Subcutaneous abdominal adipose tissue (tissue), 5 donors: ENCODE measurements at regions not wholly inside any gene's neighbourhood (a gene's known extent, or its start where the extent isn't known, plus 50 kb on each side); places are given as distances from the start of the nearest gene placed in this dataset.

Experiments used
- H3K27ac ChIP-seq: one replicate; pipeline ENCODE4 v1.7.0; 2013; ENCODE audit warnings: low read depth, mild to moderate bottlenecking, inconsistent platforms, low read length, moderate library complexity
- H3K27me3 ChIP-seq, 5 donors: one replicate each; pipeline ENCODE4 v1.7.0; 2013; ENCODE audit warnings: low read length in 5 of 5, inconsistent platforms in 1 of 5; ENCODE audit not compliant: control insufficient read depth in 5 of 5, insufficient read depth in 4 of 5
- H3K36me3 ChIP-seq, 5 donors: one replicate each; pipeline ENCODE4 v1.7.0; 2013; ENCODE audit warnings: low read length in 5 of 5; ENCODE audit not compliant: control insufficient read depth in 5 of 5, insufficient read depth in 5 of 5
- H3K4me1 ChIP-seq, 5 donors: one replicate each; pipeline ENCODE4 v1.7.0; 2013; ENCODE audit warnings: low read length in 5 of 5, mild to moderate bottlenecking in 3 of 5, moderate library complexity in 1 of 5; ENCODE audit not compliant: control insufficient read depth in 5 of 5, insufficient read depth in 5 of 5
- H3K4me3 ChIP-seq, 5 donors: one replicate each; pipeline ENCODE4 v1.7.0; 2013; ENCODE audit warnings: low read length in 5 of 5, low read depth in 1 of 5
- H3K9ac ChIP-seq, 5 donors: one replicate each; pipeline ENCODE4 v1.7.0; 2013; ENCODE audit warnings: low read length in 5 of 5, mild to moderate bottlenecking in 4 of 5, moderate library complexity in 3 of 5
- H3K9me3 ChIP-seq, 5 donors: one replicate each; pipeline ENCODE4 v1.7.0; 2013; ENCODE audit warnings: low read length in 5 of 5; ENCODE audit not compliant: control insufficient read depth in 5 of 5
- donor health status: healthy.
- donor health status: healthy.
- donor health status: healthy.
- donor health status: healthy.
- donor health status: healthy.

GRCh38 chr22:22996511-22997261, 73.6 kb upstream of the GNAZ start:
- H3K4me1 ChIP-seq: no peaks in the 10 kb centered on the region
- no peak overlapping the region for H3K4me3 ChIP-seq
- H3K27ac ChIP-seq: no peak overlapping the region
- no peak overlapping the region for H3K9ac ChIP-seq
- H3K27me3 ChIP-seq: peaks cover 0 to 6% (median 0%) of the 10 kb centered on the region in 5 donors
- peaks cover 11 to 19% (median 14%) of the 10 kb centered on the region in 5 donors for H3K9me3 ChIP-seq
- H3K36me3 ChIP-seq: no peaks in the 10 kb centered on the region

GRCh38 chr22:22997262-22997898, 72.9 kb upstream of the GNAZ start:
- Histone ChIP-seq H3K27ac (no peak overlapping the region), H3K9me3 (peaks cover 11 to 19% (median 14%) of the 10 kb centered on the region in 5 donors), H3K4me3 (no peak overlapping the region), H3K36me3 (no peaks in the 10 kb centered on the region), H3K27me3 (peaks cover 0 to 6% (median 0%) of the 10 kb centered on the region in 5 donors), H3K9ac (no peak overlapping the region), H3K4me1 (no peaks in the 10 kb centered on the region)

GRCh38 chr22:22997988-22998387, 72.3 kb upstream of the GNAZ start:
- Histone ChIP-seq H3K36me3 (no peaks in the 10 kb centered on the region), H3K4me3 (no peak overlapping the region), H3K27me3 (peaks cover 0 to 3% (median 0%) of the 10 kb centered on the region in 5 donors), H3K27ac (no peak overlapping the region), H3K9me3 (peaks cover 11 to 19% (median 14%) of the 10 kb centered on the region in 5 donors), H3K9ac (no peak overlapping the region), H3K4me1 (no peaks in the 10 kb centered on the region)

GRCh38 chr22:22999523-22999922, 70.8 kb upstream of the GNAZ start:
- H3K4me1 ChIP-seq: no peaks in the 10 kb centered on the region
- H3K36me3 ChIP-seq: no peaks in the 10 kb centered on the region
- H3K9ac ChIP-seq: no peak overlapping the region
- H3K27ac ChIP-seq: no peak overlapping the region
- peaks cover 11 to 19% (median 14%) of the 10 kb centered on the region in 5 donors for H3K9me3 ChIP-seq
- H3K4me3 ChIP-seq: no peak overlapping the region
- no peaks in the 10 kb centered on the region for H3K27me3 ChIP-seq

- H3K27me3 ChIP-seq: no peaks in the 10 kb centered on the region
- H3K9me3 ChIP-seq: peaks cover 11 to 19% (median 14%) of the 10 kb centered on the region in 5 donors
- no peaks in the 10 kb centered on the region for H3K36me3 ChIP-seq
- no peaks in the 10 kb centered on the region for H3K4me1 ChIP-seq
- no peak overlapping the region for H3K27ac ChIP-seq
- no peak overlapping the region for H3K4me3 ChIP-seq
- H3K9ac ChIP-seq: no peak overlapping the region
Measured at GRCh38 chr22:23000657-23001347, 69.5 kb upstream of the GNAZ start.

- H3K36me3 ChIP-seq: no peaks in the 10 kb centered on the region
- no peaks in the 10 kb centered on the region for H3K4me1 ChIP-seq
- H3K9me3 ChIP-seq: peaks cover 10 to 16% (median 12%) of the 10 kb centered on the region in 5 donors
- no peak overlapping the region for H3K4me3 ChIP-seq
- H3K27me3 ChIP-seq: no peaks in the 10 kb centered on the region
- no peak overlapping the region for H3K27ac ChIP-seq
- no peak overlapping the region for H3K9ac ChIP-seq
Measured at GRCh38 chr22:23001463-23001862, 68.9 kb upstream of the GNAZ start.

GRCh38 chr22:23002612-23003180, 67.6 kb upstream of the GNAZ start:
- H3K27me3 ChIP-seq: peaks cover 0 to 2% (median 0%) of the 10 kb centered on the region in 5 donors
- H3K36me3 ChIP-seq: no peaks in the 10 kb centered on the region
- H3K4me1 ChIP-seq: no peaks in the 10 kb centered on the region
- peaks cover 2 to 7% (median 6%) of the 10 kb centered on the region in 5 donors for H3K9me3 ChIP-seq
- no peak overlapping the region for H3K27ac ChIP-seq
- H3K9ac ChIP-seq: no peak overlapping the region
- H3K4me3 ChIP-seq: no peak overlapping the region

GRCh38 chr22:23007823-23008222, 62.5 kb upstream of the GNAZ start:
- Histone ChIP-seq H3K4me1 (no peaks in the 10 kb centered on the region), H3K4me3 (no peak overlapping the region), H3K27ac (no peak overlapping the region), H3K27me3 (peaks cover 0 to 6% (median 0%) of the 10 kb centered on the region in 5 donors), H3K9ac (no peak overlapping the region), H3K9me3 (no peaks in the 10 kb centered on the region), H3K36me3 (no peaks in the 10 kb centered on the region)

- no peak overlapping the region for H3K4me3 ChIP-seq
- H3K4me1 ChIP-seq: no peaks in the 10 kb centered on the region
- H3K9me3 ChIP-seq: no peaks in the 10 kb centered on the region
- H3K9ac ChIP-seq: no peak overlapping the region
- peaks cover 0 to 6% (median 0%) of the 10 kb centered on the region in 5 donors for H3K27me3 ChIP-seq
- H3K36me3 ChIP-seq: no peaks in the 10 kb centered on the region
- no peak overlapping the region for H3K27ac ChIP-seq
Measured at GRCh38 chr22:23008896-23009295, 61.4 kb upstream of the GNAZ start.
